Endothelial cell (in vitro differentiated cells): ENCODE measurements at regions not wholly inside any gene's neighbourhood (a gene's known extent, or its start where the extent isn't known, plus 50 kb on each side); places are given as distances from the start of the nearest gene placed in this dataset.
"Not testable (repeated sequence)": the region's sequence is repeated elsewhere in the genome, so short reads cannot be mapped to it uniquely, and the experiment has no call there.

ENCODE experiments used
- DNase-seq: peaks from one replicate; pipeline ENCODE4 v3.0.0; 2021; ENCODE audit warnings: low spot score
- H3K27ac Mint-ChIP-seq: one replicate; pipeline ENCODE4 v1.8.0; 2021; ENCODE audit warnings: mixed read lengths, inconsistent platforms; ENCODE audit not compliant: unreplicated experiment
- H3K27me3 Mint-ChIP-seq: one replicate; pipeline ENCODE4 v1.8.0; 2021; ENCODE audit warnings: mild to moderate bottlenecking, moderate library complexity, mixed read lengths, inconsistent platforms; ENCODE audit not compliant: unreplicated experiment
- H3K36me3 Mint-ChIP-seq: one replicate; pipeline ENCODE4 v1.8.0; 2021; ENCODE audit warnings: mild to moderate bottlenecking, low read depth, mixed read lengths, inconsistent platforms; ENCODE audit not compliant: unreplicated experiment
- H3K4me1 Mint-ChIP-seq: one replicate; pipeline ENCODE4 v1.8.0; 2021; ENCODE audit warnings: mild to moderate bottlenecking, mixed read lengths, inconsistent platforms; ENCODE audit not compliant: unreplicated experiment
- H3K4me3 Mint-ChIP-seq: one replicate; pipeline ENCODE4 v1.8.0; 2021; ENCODE audit warnings: mild to moderate bottlenecking, mixed read lengths, inconsistent platforms; ENCODE audit not compliant: unreplicated experiment
- H3K9me3 Mint-ChIP-seq: one replicate; pipeline ENCODE4 v1.8.0; 2021; ENCODE audit warnings: mixed read lengths, inconsistent platforms; ENCODE audit not compliant: unreplicated experiment
- TF ChIP-seq, protein P1 (sequence below): fragments of 200-600 bp; sonication (generic); IDR thresholded peaks from one replicate; pipeline ENCODE4 v1.5.0; 2021; ENCODE audit warnings: antibody characterized with exemption; ENCODE audit not compliant: unreplicated experiment

DNA sequence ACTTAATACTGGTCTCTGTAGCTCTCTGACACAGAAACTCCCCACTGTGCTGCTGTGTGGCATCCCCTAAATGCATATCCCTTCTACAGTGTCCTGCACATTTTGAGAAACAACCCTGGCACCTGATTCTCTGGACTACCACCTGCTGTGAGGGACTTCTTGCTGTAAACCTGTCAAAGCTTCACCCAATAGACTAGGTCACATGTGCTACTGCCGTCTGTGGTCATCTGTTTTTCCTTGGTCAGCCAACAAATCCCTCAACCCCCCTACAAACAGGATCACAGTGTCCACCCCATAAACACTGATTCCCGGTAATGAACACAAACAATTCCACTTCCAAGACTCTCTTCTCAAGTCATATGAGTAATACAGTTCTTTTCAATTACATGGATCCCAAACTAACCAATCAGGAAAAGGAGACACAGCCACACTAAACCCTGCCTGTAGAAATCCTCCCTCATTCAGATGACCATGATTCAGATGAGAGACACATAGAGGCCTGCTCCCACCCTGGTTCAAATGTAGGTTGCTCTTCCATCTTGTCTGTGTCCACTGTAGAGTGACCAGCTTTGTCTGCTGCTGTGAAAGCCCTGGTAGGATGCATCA, 1157.4 kb downstream of the RPIA start:
- peaks cover 46% of the 10 kb centered on the region for H3K9me3 Mint-ChIP-seq
- peaks cover 4% of the 10 kb centered on the region for H3K27me3 Mint-ChIP-seq
- TF ChIP-seq, protein P1, sequence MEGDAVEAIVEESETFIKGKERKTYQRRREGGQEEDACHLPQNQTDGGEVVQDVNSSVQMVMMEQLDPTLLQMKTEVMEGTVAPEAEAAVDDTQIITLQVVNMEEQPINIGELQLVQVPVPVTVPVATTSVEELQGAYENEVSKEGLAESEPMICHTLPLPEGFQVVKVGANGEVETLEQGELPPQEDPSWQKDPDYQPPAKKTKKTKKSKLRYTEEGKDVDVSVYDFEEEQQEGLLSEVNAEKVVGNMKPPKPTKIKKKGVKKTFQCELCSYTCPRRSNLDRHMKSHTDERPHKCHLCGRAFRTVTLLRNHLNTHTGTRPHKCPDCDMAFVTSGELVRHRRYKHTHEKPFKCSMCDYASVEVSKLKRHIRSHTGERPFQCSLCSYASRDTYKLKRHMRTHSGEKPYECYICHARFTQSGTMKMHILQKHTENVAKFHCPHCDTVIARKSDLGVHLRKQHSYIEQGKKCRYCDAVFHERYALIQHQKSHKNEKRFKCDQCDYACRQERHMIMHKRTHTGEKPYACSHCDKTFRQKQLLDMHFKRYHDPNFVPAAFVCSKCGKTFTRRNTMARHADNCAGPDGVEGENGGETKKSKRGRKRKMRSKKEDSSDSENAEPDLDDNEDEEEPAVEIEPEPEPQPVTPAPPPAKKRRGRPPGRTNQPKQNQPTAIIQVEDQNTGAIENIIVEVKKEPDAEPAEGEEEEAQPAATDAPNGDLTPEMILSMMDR, result no peak
- no peak overlapping the region for H3K4me3 Mint-ChIP-seq
- no peak for DNase-seq
- H3K4me1 Mint-ChIP-seq, result no peaks in the 10 kb centered on the region
- H3K36me3 Mint-ChIP-seq, result peaks cover 3% of the 10 kb centered on the region
- H3K27ac Mint-ChIP-seq, result no peak overlapping the region

DNA sequence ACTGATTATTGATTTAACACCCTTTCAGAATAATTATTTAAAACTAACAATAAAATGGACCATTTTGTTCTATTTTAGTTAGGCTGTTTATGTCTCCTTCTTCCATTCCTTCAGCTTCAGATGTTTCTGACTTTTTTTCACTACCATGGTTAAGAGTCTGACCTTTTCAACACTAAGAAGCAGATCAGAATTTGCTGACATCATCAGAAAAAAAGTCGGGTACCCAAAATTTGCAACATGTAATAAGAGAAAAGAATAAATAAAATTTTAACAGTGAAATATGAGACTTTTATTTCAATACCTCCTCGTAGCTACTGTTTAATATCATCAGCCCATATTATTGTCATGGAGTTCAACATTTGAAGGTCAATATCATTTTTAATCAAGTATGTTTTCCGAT, 1158.3 kb downstream of the RPIA start:
- peaks cover 41% of the 10 kb centered on the region for H3K9me3 Mint-ChIP-seq
- no peak overlapping the region for H3K4me3 Mint-ChIP-seq
- TF ChIP-seq, protein P1, result no peak
- no peak for DNase-seq
- H3K27me3 Mint-ChIP-seq, result peaks cover 4% of the 10 kb centered on the region
- H3K36me3 Mint-ChIP-seq, result peaks cover 2% of the 10 kb centered on the region
- H3K4me1 Mint-ChIP-seq, result no peaks in the 10 kb centered on the region
- H3K27ac Mint-ChIP-seq, result no peak overlapping the region

DNA sequence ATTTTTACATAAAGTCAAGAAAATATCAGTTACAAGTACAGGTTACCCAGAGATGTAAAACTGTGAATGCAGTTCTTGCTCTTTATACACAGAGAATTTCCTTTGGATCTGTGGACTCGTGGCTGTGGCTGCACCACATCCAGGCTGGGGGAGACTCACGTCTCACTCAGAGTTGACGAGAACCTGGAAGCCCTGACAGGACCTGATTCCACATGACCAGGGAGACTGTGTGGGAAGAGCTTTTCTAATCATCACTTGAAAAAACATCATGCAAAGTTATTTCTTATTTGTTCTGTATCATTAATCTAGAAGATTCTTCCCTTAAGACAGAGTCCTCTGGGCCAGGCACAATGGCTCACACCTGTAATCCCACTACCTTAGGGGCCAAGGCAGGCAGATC, 1159.0 kb downstream of the RPIA start:
- Mint-ChIP-seq H3K27ac (no peak overlapping the region), H3K4me1 (no peaks in the 10 kb centered on the region), H3K27me3 (peaks cover 4% of the 10 kb centered on the region), H3K36me3 (no peaks in the 10 kb centered on the region), H3K9me3 (peaks cover 35% of the 10 kb centered on the region), H3K4me3 (no peak overlapping the region)
- DNase-seq, result no peak
- TF ChIP-seq, protein P1, result no peak

DNA sequence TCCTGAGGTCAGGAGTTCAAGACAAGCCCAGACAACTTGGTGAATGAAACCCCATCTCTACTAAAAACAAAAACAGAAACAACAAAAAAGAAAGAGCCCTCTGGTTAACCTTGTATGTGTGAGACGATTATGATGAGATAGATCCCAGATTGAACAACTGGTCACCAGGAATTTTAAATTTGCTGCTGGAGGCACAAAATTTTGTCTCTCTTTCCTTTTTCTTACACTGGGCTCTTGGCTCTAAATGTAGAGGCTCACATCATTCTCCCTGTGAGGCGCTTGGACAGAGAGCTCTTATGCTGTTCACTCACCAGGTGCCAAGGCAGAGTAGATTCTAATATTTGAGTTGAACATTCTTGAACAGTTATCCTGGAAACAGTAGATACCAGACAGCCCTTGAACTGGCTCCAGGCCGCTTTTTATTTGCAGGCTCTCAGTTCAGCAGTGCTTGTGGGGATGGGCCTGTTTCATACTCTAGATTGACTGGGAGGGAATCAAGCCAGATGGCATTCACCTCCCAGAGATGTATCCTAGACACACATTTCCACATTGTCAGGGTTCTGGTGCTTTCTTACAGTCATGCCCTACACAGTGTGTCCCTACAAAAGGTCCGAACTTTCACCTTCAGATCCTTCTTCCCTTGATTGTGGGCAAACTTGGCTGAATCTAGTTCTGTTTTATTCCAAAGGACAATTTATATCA, 1159.6 kb downstream of the RPIA start:
- no peaks in the 10 kb centered on the region for H3K36me3 Mint-ChIP-seq
- H3K4me3 Mint-ChIP-seq, result no peak overlapping the region
- H3K27me3 Mint-ChIP-seq, result peaks cover 4% of the 10 kb centered on the region
- H3K4me1 Mint-ChIP-seq, result no peaks in the 10 kb centered on the region
- no peak overlapping the region for H3K27ac Mint-ChIP-seq
- DNase-seq, result no peak
- H3K9me3 Mint-ChIP-seq, result peaks cover 30% of the 10 kb centered on the region
- TF ChIP-seq, protein P1, result no peak

DNA sequence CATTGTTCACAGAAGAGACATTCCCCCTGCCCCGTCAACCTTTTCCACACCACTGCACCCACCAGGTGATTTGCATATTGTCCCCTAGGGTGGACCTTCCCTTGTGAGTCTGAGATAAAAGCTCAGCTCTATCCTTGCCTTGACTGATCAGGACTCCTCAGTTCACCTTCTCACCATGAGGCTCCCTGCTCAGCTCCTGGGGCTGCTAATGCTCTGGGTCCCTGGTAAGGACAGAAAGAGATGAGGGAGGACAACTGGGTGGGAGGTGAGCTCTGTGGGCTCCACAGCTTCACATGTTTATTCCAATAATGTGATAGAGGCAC, 1160.1 kb downstream of the RPIA start:
- Mint-ChIP-seq H3K4me3 (no peak overlapping the region), H3K27me3 (peaks cover 4% of the 10 kb centered on the region), H3K9me3 (peaks cover 25% of the 10 kb centered on the region), H3K36me3 (no peaks in the 10 kb centered on the region), H3K27ac (no peak overlapping the region), H3K4me1 (no peaks in the 10 kb centered on the region)
- no peak for DNase-seq
- TF ChIP-seq, protein P1, result no peak

DNA sequence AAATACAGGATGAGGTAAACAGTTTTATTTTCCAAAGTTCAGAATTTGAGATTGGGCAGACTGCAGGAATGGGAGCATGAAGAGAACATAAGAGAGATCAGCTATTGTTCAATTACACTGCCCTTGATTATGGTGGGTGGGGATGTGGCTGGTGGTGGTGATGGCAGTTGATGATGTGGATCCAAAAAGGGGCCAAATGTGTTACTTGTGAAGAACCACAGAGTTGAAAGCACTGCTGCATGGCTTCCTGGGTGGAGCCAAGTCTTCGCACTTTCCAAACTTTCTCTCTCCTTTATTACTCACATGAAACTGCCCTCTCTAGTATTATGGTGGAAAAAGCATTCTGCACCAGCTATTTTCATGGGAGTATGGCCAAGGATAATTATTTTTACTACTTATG, 1162.0 kb downstream of the RPIA start:
- H3K9me3 Mint-ChIP-seq, result peaks cover 24% of the 10 kb centered on the region
- not testable (repeated sequence) for H3K4me1 Mint-ChIP-seq, H3K36me3 Mint-ChIP-seq, H3K27ac Mint-ChIP-seq, DNase-seq, H3K27me3 Mint-ChIP-seq, H3K4me3 Mint-ChIP-seq

DNA sequence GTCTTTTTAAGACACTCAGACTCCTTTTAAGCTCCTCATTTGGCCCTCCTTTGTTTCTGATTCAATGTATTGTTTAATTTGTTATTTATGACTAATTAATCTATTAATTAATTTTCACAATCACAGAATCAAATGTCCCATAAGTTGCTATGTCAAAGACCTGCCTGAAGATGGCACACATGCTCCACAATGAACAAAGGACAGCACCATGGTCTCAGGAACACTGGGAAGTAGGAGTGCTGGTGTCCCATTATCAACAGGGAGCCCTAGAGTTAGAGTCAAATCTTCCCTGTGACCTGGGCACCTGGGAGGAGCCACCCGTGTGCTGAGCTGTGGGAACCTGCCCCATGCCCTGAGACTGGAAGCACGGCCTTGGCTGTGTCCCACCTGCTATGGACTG, 1164.3 kb downstream of the RPIA start:
- H3K27me3 Mint-ChIP-seq, H3K9me3 Mint-ChIP-seq, H3K27ac Mint-ChIP-seq, DNase-seq, H3K4me1 Mint-ChIP-seq, H3K36me3 Mint-ChIP-seq, H3K4me3 Mint-ChIP-seq: not testable (repeated sequence)

DNA sequence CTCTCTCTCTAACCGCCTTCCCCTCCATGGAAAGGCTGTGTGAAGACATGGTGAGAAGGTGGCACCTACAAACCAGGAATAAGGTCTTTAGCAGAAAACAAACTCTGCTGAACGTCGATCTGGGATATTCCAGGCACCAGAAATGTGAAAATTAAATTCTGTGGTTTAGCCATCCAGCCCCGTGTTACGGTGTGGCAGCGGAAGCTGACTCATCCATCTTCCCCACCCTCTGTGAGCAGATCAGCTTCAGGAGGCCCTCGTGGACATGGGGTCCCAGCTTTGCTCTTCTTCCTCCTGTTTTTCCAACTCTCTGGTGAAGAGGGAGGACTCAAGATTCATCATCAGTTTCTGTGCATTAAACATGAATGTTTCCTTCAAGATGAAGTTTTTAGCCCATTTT, 1164.8 kb downstream of the RPIA start:
- DNase-seq, result not testable (repeated sequence)

More for the DNA sequence above, 1164.8 kb downstream of the RPIA start:
- H3K36me3 Mint-ChIP-seq, H3K27me3 Mint-ChIP-seq, H3K9me3 Mint-ChIP-seq, H3K4me1 Mint-ChIP-seq, H3K4me3 Mint-ChIP-seq, H3K27ac Mint-ChIP-seq: not testable (repeated sequence)
